Type B pancreatic cell (in vitro differentiated cells): ENCODE measurements at regions not wholly inside any gene's neighbourhood (a gene's known extent, or its start where the extent isn't known, plus 50 kb on each side); places are given as distances from the start of the nearest gene placed in this dataset.
A peak's percentile ranks its signal among the peaks of the same experiment; 100 is the strongest.

Experiments used
- DNase-seq: peaks from one replicate; pipeline ENCODE4 v3.0.0; 2021; ENCODE audit warnings: mixed read lengths; ENCODE audit not compliant: unreplicated experiment; ENCODE audit errors: extremely low spot score
- H3K27ac Mint-ChIP-seq: 2 replicates; pipeline ENCODE4 v1.8.0; 2021; ENCODE audit warnings: mild to moderate bottlenecking, mixed read lengths
- H3K27me3 Mint-ChIP-seq: 2 replicates; pipeline ENCODE4 v1.8.0; 2021; ENCODE audit warnings: mixed read lengths
- H3K36me3 Mint-ChIP-seq: 2 replicates; pipeline ENCODE4 v1.8.0; 2021; ENCODE audit warnings: mixed read lengths
- H3K4me1 Mint-ChIP-seq: one replicate; pipeline ENCODE4 v1.8.0; 2021; ENCODE audit warnings: mixed read lengths; ENCODE audit not compliant: unreplicated experiment
- H3K4me3 Mint-ChIP-seq: 2 replicates; pipeline ENCODE4 v1.8.0; 2021; ENCODE audit warnings: mild to moderate bottlenecking, mixed read lengths
- H3K9me3 Mint-ChIP-seq: 2 replicates; pipeline ENCODE4 v1.8.0; 2021; ENCODE audit warnings: mixed read lengths
- TF ChIP-seq, protein P1 (sequence below): fragments of 200-600 bp; sonication (generic); conservative IDR thresholded peaks from 2 replicates; pipeline ENCODE4 v1.5.0; 2021; ENCODE audit warnings: antibody characterized with exemption, mild to moderate bottlenecking

DNA sequence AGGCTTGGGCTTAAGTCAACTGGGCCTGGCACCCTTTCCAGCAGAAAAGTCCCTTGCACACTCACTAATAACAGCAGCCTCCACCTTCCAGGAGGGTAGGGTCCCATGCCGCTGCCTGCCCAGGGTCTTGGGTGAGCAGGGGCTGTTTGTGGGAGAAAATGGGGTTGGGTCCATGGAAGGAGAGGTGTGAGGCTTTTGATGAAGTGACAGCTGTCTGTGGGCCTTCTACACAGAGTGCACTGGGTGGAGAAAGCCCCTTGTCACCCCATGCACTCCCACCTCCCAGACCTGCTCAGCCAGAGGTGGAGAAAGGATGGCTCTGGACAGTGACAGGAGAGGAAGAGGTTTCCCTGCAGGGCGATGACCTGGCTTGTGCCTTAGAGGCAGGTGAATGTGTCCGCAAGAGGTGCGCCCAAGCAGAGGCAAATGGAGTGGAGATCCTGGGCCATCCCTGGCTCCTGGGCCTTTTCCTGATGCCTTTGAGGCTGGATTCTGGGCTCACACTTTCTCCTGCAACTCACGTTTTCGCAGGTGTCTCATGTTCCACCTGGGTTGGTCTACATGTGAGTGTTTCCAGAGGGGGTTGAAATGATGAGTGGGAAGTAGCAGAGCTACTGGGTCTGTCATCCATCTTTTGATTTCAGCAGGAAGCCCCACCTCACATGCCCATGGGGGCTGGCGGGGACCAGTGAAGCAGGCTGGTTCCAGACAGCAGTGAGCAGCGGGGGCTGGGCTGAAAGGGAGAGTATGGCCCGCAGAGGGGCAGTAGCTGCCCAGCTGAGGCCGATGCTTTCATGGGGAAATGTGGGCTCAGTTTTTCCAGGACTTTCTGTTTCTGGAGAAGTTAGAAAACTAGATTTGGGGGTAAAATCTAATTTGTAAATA is 85.2 kb upstream of the PRR23E start:
- TF ChIP-seq, protein P1, sequence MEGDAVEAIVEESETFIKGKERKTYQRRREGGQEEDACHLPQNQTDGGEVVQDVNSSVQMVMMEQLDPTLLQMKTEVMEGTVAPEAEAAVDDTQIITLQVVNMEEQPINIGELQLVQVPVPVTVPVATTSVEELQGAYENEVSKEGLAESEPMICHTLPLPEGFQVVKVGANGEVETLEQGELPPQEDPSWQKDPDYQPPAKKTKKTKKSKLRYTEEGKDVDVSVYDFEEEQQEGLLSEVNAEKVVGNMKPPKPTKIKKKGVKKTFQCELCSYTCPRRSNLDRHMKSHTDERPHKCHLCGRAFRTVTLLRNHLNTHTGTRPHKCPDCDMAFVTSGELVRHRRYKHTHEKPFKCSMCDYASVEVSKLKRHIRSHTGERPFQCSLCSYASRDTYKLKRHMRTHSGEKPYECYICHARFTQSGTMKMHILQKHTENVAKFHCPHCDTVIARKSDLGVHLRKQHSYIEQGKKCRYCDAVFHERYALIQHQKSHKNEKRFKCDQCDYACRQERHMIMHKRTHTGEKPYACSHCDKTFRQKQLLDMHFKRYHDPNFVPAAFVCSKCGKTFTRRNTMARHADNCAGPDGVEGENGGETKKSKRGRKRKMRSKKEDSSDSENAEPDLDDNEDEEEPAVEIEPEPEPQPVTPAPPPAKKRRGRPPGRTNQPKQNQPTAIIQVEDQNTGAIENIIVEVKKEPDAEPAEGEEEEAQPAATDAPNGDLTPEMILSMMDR, result no peak
- peak; percentile 45 for DNase-seq
- Mint-ChIP-seq H3K27me3 (peaks cover 10% of the 10 kb centered on the region), H3K4me3 (no peak overlapping the region), H3K4me1 (no peaks in the 10 kb centered on the region), H3K36me3 (no peaks in the 10 kb centered on the region), H3K27ac (no peak overlapping the region), H3K9me3 (peaks cover 4% of the 10 kb centered on the region)

DNA sequence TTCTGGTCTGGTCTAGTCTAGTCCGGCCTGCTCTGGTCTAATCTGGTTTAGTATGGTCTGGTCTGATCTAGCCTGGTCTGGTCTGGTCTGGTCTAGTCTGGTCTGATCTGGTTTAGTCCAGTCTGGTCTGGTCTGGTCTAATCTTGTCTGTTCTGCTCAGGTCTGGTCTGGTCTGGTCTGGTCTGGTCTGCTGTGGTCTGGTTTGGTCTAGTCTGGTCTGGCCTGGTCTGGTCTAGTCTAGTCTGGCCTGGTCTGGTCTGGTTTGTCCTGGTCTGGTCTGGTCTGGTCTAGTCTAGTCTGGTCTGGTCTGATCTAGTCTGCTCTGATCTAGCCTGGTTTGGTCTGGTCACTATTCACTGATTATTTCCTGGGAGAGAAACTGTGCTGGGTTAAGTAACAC is 84.1 kb upstream of the PRR23E start:
- Mint-ChIP-seq H3K9me3 (peaks cover 6% of the 10 kb centered on the region), H3K4me3 (no peak overlapping the region), H3K36me3 (no peaks in the 10 kb centered on the region), H3K4me1 (no peaks in the 10 kb centered on the region), H3K27ac (no peak overlapping the region), H3K27me3 (peaks cover 10% of the 10 kb centered on the region)
- TF ChIP-seq, protein P1, result no peak
- DNase-seq, result peak; percentile 39

DNA sequence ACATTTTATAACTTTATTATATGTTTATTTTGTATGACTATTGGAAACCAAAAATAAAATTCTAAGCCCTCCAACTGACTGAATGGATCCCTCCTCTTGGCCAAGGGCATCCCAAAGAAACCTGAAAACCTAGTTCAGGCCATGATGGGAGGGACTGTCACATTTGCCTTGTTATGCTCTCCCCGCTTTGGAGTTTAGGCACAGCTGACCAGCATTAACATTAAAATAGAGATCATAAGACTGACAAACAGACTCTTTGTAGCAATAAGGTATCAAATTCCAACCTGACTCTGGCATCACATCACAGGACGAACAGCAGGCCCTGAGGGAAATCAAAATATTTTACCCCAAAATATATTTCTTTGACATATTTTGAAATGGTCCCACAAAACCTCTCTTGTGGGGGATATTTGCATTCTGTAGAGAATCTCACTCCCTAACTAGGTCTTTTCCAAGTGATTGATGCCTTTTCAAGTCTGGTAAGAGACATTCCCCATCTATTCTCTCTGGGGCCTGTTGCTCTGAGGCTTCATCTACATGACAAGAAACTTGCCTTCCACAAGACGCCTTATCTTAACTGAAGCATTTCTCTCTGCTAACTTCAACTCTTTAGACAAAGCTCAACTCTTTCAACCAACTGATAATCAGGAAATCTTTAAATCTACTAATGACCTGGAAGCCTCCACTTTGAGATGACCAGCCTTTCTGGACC is 81.8 kb upstream of the PRR23E start:
- Mint-ChIP-seq H3K9me3 (peaks cover 6% of the 10 kb centered on the region), H3K36me3 (no peaks in the 10 kb centered on the region), H3K4me3 (no peak overlapping the region), H3K27me3 (peaks cover 6% of the 10 kb centered on the region), H3K4me1 (no peaks in the 10 kb centered on the region), H3K27ac (no peak overlapping the region)
- no peak for DNase-seq
- TF ChIP-seq, protein P1, result no peak

DNA sequence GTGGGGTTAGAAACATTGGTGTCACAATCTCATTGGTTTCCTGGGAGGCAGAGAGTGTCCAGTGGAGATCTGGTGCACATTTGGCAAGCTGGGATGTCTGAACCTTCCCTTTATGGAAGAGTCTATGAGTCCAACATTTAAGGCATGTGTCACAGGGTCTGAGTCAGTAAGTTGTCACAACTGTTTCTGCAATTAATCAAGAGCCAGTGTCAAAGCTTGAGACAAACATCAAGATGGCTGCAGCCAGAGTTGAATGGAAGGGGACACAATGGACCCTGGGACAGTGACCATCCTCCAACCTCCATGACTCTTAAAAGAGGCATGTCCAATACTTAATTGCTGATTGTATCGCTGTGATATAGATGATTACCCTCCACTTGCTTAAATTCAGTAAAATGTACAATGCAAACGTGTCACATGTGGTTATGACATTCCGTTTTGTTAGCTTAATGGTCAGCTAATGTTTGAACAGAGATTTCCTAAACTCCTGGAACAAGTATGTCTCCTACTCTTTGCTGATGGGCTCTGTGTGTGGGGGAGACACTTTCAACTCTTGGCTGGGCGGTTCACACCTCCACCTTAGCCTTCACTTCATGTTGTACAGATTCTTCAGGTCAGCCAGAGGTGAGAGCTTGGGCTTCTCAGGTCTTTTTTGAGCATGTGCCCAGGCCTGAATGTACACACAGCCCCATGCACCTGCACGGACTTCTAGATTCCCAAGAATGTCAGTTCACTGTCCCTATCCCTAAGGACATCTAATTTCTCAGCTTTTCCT is 79.9 kb upstream of the PRR23E start:
- H3K4me3 Mint-ChIP-seq, result no peak overlapping the region
- H3K27me3 Mint-ChIP-seq, result peaks cover 10% of the 10 kb centered on the region
- TF ChIP-seq, protein P1, result no peak
- DNase-seq, result no peak
- no peak overlapping the region for H3K27ac Mint-ChIP-seq
- no peaks in the 10 kb centered on the region for H3K36me3 Mint-ChIP-seq
- H3K9me3 Mint-ChIP-seq, result peaks cover 6% of the 10 kb centered on the region
- no peaks in the 10 kb centered on the region for H3K4me1 Mint-ChIP-seq

DNA sequence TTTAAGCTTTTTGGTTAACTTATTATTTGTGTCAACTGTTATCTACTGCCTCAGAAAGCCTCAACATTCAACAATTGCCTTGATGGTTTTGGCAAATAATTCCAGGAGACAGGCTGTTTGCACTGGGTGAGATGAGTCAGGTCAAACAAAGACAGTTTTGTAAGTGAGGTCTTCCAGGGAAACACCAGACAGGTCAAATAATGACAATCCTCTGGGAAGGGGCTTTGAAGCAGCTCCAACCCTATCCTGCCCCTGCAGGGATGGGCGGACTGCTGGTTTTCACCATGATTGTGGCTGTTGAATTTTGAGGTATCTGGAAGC is 79.4 kb upstream of the PRR23E start:
- H3K4me3 Mint-ChIP-seq, result no peak overlapping the region
- H3K27ac Mint-ChIP-seq, result no peak overlapping the region
- H3K4me1 Mint-ChIP-seq, result no peaks in the 10 kb centered on the region
- no peak for DNase-seq
- TF ChIP-seq, protein P1, result no peak
- H3K36me3 Mint-ChIP-seq, result no peaks in the 10 kb centered on the region
- H3K27me3 Mint-ChIP-seq, result peaks cover 10% of the 10 kb centered on the region
- H3K9me3 Mint-ChIP-seq, result peaks cover 6% of the 10 kb centered on the region
